Dendritic cell treated with granulocyte-macrophage colony-stimulating factor and Interleukin-4, amounts not matched to agents 40 ng/mL and 50 ng/mL, for 4 days (primary cell): ENCODE measurements at regions not wholly inside any gene's neighbourhood (a gene's known extent, or its start where the extent isn't known, plus 50 kb on each side); places are given as distances from the start of the nearest gene placed in this dataset.

ENCODE experiments used
- H3K27ac Mint-ChIP-seq: one replicate; pipeline ENCODE4 v1.8.0; 2022; ENCODE audit warnings: mild to moderate bottlenecking, mixed read lengths
- H3K27me3 Mint-ChIP-seq: one replicate; pipeline ENCODE4 v1.8.0; 2022; ENCODE audit warnings: mild to moderate bottlenecking, mixed read lengths
- H3K36me3 Mint-ChIP-seq: one replicate; pipeline ENCODE4 v1.8.0; 2022; ENCODE audit warnings: low read depth, mixed read lengths
- H3K4me1 Mint-ChIP-seq: one replicate; pipeline ENCODE4 v1.8.0; 2022; ENCODE audit warnings: low read depth, mixed read lengths
- H3K4me3 Mint-ChIP-seq: one replicate; pipeline ENCODE4 v1.8.0; 2022; ENCODE audit warnings: mild to moderate bottlenecking, moderate library complexity, mixed read lengths
- H3K9me3 Mint-ChIP-seq: one replicate; pipeline ENCODE4 v1.8.0; 2022; ENCODE audit warnings: mixed read lengths
- intact Hi-C: fragments of 100-400 bp; cut with micrococcal nuclease; formaldehyde crosslinking; loops from one replicate; pipeline ENCODE4 v1.15.0; 2022

DNA sequence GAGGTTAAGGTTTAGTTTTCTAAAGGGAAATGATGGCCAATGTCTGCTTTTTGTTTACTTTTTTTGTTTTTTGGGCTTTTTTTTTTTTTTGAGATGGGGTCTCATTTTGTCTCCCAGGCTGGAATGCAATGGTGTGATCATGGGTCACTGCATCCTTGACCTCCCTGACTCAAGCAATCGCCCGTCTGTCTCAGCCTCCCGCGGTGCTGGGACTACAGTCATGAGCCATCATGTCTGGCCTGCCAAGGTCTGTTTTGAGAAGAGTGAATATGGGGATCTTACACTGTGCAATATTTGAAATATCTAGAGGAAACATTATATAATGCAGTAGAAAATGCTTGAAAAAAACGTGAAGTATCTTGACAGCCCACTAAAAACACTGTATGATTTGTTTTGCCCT is 162.5 kb downstream of the GASK1B start:
- Mint-ChIP-seq H3K27ac (peak overlapping the region; percentile 50), H3K36me3 (peaks cover 6% of the 10 kb centered on the region), H3K4me3 (no peak overlapping the region), H3K27me3 (no peaks in the 10 kb centered on the region), H3K4me1 (peaks cover 45% of the 10 kb centered on the region), H3K9me3 (peaks cover 9% of the 10 kb centered on the region)
- intact Hi-C loops, result no loop called here

DNA sequence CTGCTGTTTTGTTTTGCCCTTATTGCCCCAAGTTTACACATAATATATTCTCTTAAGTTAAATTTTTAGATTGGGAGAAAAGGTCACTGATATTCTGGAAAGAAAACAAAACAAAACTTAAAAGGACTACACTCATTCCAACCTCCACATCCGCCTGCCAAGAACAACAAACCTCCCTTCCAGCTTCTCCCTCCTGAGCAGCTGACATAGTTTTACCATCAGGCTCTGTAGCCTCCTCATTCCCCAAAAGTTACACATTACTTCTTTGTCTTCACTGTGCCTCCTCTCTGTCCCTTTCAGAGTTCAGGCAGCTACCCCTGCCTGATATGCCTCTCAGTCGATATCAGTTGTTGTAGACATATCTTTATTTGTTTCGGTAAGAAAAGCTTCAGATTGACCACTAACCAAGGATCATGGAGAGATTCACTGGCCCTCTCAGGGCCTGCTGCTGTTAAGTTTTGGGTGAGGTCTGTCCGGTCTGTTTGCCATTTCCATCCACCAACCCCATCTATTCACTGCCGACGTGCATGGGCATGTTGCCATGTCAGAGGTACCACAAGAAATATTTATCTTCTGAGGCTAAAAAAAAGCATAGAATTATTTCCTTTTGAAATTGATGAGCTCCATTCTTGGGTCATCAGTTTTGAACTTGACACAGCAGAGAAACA is 164.1 kb downstream of the GASK1B start:
- Mint-ChIP-seq H3K27me3 (no peaks in the 10 kb centered on the region), H3K4me1 (peaks cover 59% of the 10 kb centered on the region), H3K36me3 (peaks cover 14% of the 10 kb centered on the region), H3K4me3 (no peak overlapping the region), H3K9me3 (peaks cover 9% of the 10 kb centered on the region), H3K27ac (peak overlapping the region; percentile 40)
- intact Hi-C loops, result no loop called here

GRCh38 chr4:158007566-158007965 is 165.3 kb downstream of the GASK1B start:
- Mint-ChIP-seq H3K27me3 (no peaks in the 10 kb centered on the region), H3K36me3 (peaks cover 14% of the 10 kb centered on the region), H3K4me1 (peaks cover 61% of the 10 kb centered on the region), H3K9me3 (peaks cover 9% of the 10 kb centered on the region), H3K27ac (peak overlapping the region; percentile 40), H3K4me3 (no peak overlapping the region)
- intact Hi-C loops, result loop anchor here (1.0 kb wide), 1 partner anchor 15 kb away; no protein-coding TSS in a partner anchor

DNA sequence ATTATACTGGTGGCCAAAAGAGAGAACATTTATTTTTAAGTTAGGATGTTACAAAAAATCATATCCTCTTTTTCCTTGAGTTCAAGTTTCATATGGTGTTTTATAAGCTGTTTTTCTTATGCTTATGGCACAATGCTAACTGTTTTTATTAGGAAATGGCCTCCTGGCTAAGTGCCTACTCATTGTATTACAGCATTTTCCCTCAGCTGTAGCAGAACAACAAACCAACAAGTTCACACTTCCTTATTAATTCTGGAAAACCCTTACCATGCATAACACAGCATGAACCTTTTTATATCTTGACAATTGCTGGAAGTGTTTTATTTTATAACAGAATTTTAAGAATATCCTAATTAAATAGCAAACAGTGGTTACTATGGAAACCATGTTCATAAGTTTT is 165.8 kb downstream of the GASK1B start:
- Mint-ChIP-seq H3K36me3 (peaks cover 14% of the 10 kb centered on the region), H3K4me1 (peaks cover 67% of the 10 kb centered on the region), H3K27me3 (no peaks in the 10 kb centered on the region), H3K9me3 (peaks cover 9% of the 10 kb centered on the region), H3K27ac (peak overlapping the region; percentile 40), H3K4me3 (no peak overlapping the region)
- intact Hi-C loops, result loop anchor here (1.0 kb wide), 1 partner anchor 15 kb away; no protein-coding TSS in a partner anchor

- peaks cover 16% of the 10 kb centered on the region for H3K9me3 Mint-ChIP-seq
- H3K4me1 Mint-ChIP-seq, result peaks cover 71% of the 10 kb centered on the region
- no peak overlapping the region for H3K4me3 Mint-ChIP-seq
These were observed 167.8 kb downstream of the GASK1B start for GRCh38 chr4:158005021-158005420.

GRCh38 chr4:158004101-158004500 is 168.7 kb downstream of the GASK1B start:
- Mint-ChIP-seq H3K4me3 (no peak overlapping the region), H3K36me3 (peaks cover 14% of the 10 kb centered on the region), H3K27ac (peak overlapping the region; percentile 8)

More at GRCh38 chr4:158005021-158005420, 167.8 kb downstream of the GASK1B start:
- intact Hi-C loops, result no loop called here
- Mint-ChIP-seq H3K27ac (peak overlapping the region; percentile 40), H3K27me3 (no peaks in the 10 kb centered on the region), H3K36me3 (peaks cover 14% of the 10 kb centered on the region)

GRCh38 chr4:158003212-158003611 is 169.6 kb downstream of the GASK1B start:
- Mint-ChIP-seq H3K4me3 (no peak overlapping the region), H3K36me3 (peaks cover 14% of the 10 kb centered on the region), H3K4me1 (peaks cover 59% of the 10 kb centered on the region), H3K9me3 (peaks cover 15% of the 10 kb centered on the region), H3K27ac (no peak overlapping the region), H3K27me3 (no peaks in the 10 kb centered on the region)
- intact Hi-C loops, result no loop called here

More at GRCh38 chr4:158004101-158004500, 168.7 kb downstream of the GASK1B start:
- Mint-ChIP-seq H3K9me3 (peaks cover 15% of the 10 kb centered on the region), H3K27me3 (no peaks in the 10 kb centered on the region), H3K4me1 (peaks cover 67% of the 10 kb centered on the region)
- intact Hi-C loops, result no loop called here

DNA sequence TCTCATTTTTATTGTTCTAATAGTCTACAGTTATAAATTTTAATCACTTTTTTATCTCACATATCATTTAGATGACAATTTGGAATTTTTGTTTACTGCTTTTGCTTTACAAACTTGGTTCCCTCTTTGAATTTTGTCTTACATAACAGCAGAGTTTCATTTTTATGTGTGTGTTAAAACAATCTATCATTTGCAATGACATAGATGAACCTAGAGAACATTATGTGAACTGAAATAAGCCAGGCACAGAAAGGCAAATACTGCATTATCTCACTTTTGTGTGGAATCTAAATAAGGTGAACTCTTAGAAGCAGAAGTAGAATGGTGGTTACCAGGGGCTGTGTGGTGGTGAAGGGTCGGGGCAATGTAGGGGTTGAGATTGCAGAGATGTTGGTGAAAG is 170.7 kb downstream of the GASK1B start:
- intact Hi-C loops, result no loop called here
- Mint-ChIP-seq H3K36me3 (peaks cover 14% of the 10 kb centered on the region), H3K9me3 (peaks cover 15% of the 10 kb centered on the region), H3K4me3 (no peak overlapping the region), H3K27ac (peak overlapping the region; percentile 55), H3K4me1 (peaks cover 56% of the 10 kb centered on the region), H3K27me3 (no peaks in the 10 kb centered on the region)

DNA sequence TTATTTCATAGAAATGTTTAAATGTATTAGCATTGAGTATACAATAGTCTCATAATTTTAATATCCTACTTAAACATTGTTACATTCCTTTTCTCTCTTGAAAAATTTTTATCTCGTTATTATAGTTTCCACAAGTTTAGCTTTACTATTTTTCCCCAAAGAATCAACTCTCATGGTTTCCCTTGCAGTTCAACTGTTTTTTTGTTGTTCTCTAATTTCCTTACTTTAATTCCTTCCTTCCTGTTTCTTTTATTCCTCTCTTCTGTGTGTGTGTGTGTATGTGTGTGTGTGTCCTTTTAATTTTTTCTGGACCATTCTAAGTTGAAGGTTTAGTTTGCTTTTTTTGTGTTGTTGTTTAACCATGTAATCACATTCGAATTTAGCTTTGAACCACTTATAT is 171.1 kb downstream of the GASK1B start:
- intact Hi-C loops, result no loop called here
- Mint-ChIP-seq H3K4me1 (peaks cover 57% of the 10 kb centered on the region), H3K36me3 (peaks cover 14% of the 10 kb centered on the region), H3K9me3 (peaks cover 15% of the 10 kb centered on the region), H3K27me3 (no peaks in the 10 kb centered on the region), H3K4me3 (no peak overlapping the region), H3K27ac (peak overlapping the region; percentile 55)

DNA sequence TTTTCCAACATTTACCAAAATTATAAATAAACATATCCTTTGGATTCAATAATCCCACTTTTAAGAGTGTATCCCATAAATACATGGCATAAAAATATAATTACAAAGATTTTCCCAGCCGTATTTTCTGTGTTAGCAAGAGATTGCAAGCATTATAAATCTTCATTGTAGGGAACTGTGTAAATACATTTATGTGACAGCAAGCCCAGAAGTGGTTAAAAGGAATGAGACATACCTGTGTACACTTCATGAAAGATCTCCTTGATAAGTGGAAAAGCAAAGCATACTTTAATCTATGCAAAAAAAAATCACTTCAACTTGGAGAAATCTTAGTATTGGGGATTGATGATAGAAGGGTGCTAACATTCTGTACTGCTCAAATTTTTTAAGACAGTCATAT is 173.1 kb downstream of the GASK1B start:
- Mint-ChIP-seq H3K27me3 (no peaks in the 10 kb centered on the region), H3K4me3 (no peak overlapping the region), H3K9me3 (peaks cover 15% of the 10 kb centered on the region), H3K27ac (no peak overlapping the region), H3K4me1 (peaks cover 43% of the 10 kb centered on the region), H3K36me3 (peaks cover 3% of the 10 kb centered on the region)
- intact Hi-C loops, result no loop called here

DNA sequence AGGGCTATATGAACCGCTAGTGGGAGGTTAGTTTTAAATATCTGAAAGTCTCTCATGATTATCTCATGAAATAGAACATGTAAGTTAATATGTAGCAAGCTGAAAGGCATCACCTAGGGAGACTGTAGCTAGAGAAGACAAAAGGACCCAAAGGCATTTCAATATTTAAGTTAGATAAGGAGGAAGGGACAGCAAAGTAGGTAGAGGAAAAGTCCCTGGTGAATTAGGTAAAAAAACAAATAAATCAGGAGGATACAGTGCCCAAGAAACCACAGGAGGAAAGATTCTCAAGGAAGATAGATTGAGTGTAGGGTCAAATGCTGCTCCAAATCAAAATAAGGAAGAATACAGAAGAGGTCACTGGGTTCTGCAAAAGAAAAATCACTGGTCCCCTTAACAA is 175.5 kb downstream of the GASK1B start:
- intact Hi-C loops, result no loop called here
- H3K27ac Mint-ChIP-seq, result no peak overlapping the region
- H3K9me3 Mint-ChIP-seq, result peaks cover 15% of the 10 kb centered on the region
- H3K36me3 Mint-ChIP-seq, result no peaks in the 10 kb centered on the region
- peaks cover 34% of the 10 kb centered on the region for H3K4me1 Mint-ChIP-seq
- no peaks in the 10 kb centered on the region for H3K27me3 Mint-ChIP-seq
- no peak overlapping the region for H3K4me3 Mint-ChIP-seq

DNA sequence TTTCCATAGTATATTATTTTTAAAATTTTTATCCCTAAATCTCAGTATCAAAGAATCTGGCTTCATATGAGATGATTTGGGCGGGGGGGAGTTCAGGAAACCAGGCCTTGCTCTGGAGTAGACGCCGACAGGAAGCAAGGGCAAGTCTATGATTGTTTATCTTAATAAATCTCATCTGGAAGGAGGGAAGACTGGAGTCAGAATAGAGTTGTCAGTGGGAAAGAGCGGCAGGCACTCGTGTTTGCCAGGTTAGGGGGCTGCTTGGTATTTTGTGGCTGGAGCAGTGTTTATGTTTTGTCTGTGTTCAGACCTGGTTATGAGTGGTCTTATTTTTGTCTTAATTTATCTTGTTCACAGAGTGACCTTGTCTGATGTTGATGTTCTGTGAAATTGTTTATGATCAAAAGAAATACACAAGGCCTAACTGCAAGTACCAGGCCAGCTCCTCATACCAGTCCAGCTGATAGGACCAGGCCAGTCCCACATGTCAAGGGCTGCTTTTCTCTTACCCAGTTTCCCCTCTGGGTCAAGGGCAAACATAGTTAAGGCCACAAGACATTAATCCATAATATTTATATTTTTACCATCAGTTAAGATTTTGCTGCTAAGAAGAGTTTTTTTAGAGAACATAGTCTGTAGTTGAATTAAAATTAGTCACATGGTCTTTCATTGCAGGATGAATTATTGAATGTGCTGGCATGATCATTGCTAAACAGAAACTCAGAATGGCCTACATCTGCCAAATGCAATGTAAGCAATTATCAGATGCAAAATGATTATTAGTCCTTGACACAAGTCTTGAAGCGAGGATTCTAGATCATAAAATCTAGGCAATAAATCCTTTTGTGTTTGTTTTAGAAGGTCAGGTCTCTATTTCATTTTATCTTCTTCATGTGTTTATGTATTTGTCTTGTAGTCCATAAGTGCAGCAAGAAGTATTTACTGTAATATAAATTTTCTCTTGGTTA is 176.5 kb downstream of the GASK1B start:
- no peaks in the 10 kb centered on the region for H3K27me3 Mint-ChIP-seq
- intact Hi-C loops, result no loop called here
- H3K9me3 Mint-ChIP-seq, result peaks cover 15% of the 10 kb centered on the region
- H3K4me3 Mint-ChIP-seq, result no peak overlapping the region
- no peak overlapping the region for H3K27ac Mint-ChIP-seq
- no peaks in the 10 kb centered on the region for H3K36me3 Mint-ChIP-seq
- H3K4me1 Mint-ChIP-seq, result peaks cover 26% of the 10 kb centered on the region

DNA sequence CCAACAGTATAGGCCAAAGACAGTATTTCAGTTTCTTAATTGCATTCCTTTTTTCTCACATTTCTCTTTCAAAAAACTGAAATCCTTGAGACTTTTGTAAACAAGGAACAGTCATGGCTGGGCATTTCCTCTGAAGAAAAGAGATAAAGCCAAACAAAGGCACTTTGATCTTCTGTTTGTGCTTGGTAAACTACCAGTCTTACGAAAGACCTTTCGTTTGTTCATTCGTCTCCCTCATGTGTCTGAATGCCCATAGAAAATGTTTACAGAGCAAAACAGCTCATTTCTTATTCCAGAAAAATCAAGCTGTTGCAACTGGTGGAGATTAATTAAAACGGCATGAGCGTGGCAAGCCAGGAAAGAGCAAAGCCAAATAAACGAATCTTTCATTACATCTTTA is 178.0 kb downstream of the GASK1B start:
- H3K36me3 Mint-ChIP-seq, result no peaks in the 10 kb centered on the region
- H3K4me3 Mint-ChIP-seq, result no peak overlapping the region
- H3K27me3 Mint-ChIP-seq, result no peaks in the 10 kb centered on the region
- peaks cover 2% of the 10 kb centered on the region for H3K9me3 Mint-ChIP-seq
- H3K27ac Mint-ChIP-seq, result no peak overlapping the region
- peaks cover 30% of the 10 kb centered on the region for H3K4me1 Mint-ChIP-seq
- intact Hi-C loops, result loop anchor here (5.0 kb wide), 2 partner anchors 37 to 632 kb away; no protein-coding TSS in a partner anchor
